ENCODE measurements at regions not wholly inside any gene's neighbourhood (a gene's known extent, or its start where the extent isn't known, plus 50 kb on each side); places are given as distances from the start of the nearest gene placed in this dataset.
"Not testable (repeated sequence)": the region's sequence is repeated elsewhere in the genome, so short reads cannot be mapped to it uniquely, and the experiment has no call there.

DNA sequence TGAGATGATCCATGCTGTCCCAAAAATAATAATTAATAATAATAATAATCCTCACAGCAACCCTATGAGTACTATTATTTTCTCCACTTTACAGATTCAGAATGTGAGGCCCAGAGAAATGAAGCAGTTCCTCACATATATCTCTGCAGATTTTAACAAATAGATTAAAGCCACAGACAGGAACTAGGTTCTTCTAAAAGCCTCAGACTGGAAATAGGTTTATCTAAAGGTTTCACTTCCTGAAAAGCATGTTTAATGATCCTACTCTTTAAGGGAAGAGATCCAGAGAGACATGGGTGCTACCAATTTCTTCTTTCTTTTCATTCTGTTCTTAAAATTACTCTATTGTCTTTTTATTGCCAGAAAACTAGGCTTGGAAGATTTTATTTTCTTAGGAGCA lies 1079.4 kb upstream of the COX7C start:
- no peak for DNase-seq (ENCODE audit: low read depth)

DNA sequence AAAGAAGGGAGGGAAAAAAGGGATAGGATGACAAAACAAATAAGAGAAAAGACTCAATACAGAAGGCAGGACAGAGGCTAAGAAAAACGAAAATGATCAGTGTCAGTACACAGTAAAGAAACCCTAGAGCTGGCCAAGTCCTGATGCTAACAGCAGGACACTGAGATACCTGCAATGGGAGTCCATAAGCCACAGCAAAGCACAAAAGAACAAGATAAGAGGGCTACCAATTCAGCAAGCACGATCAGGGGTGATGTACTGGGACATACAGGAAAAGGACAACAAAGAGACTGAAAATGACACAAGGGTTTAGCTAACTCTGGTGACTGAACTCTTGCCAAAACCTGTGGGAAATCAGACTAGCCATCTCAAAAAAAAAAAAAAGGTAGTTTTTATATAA lies 1072.6 kb upstream of the COX7C start:
- DNase-seq (ENCODE audit: low read depth): no peak

DNA sequence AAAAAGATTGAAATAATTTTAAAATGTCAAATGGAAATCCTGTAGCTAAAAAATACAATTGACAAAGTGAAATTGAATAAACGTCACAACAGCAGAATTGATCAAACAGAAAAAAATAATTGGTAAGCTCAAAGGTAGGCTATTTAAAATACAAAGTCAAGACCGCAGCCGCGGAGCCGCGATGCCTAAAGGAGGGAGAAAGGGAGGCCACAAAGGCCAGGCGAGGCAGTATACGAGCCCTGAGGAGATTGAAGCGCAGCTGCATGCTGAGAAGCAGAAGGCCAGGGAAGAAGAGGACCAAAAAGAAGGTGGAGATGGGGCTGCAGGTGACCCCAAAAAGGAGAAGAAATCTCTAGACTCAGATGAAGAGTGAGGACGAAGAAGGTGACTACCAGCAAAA lies 1068.5 kb upstream of the COX7C start:
- DNase-seq (ENCODE audit: low read depth): no peak

DNA sequence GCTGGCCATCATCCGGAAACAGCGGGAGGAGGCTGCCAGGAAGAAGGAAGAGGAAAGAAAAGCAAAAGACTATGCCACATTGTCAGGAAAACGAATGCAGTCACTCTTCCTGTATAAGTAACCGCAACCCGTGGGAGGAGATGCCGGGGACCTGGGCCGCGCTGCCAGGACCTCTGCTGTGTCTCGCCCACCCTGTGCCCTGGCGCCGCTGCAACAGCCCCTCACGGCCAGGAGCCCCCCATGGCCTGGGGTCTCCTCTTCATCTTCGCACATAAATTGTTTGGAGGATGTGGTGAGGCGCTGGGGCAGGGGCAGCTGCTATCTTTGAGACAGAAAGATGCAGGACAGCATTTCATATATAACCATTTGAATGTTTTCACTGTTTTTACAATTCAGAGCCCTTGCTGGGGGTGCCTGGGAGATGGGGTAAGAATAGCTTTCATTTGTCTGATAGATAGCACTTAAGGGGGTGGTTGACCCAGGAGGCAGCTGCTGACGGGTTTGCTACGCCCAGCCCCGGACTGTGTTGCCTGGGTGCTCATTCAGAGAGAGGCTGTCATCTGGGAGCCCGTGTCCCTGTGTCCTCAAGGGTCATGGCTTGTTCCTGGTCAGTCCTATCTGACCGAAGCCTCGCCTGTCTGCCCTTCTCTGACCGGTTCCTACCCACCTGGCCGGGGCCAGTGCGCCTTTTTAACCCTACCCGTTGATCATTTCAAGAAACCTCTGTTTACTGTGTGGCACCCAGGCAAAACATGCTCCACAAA lies 1067.7 kb upstream of the COX7C start:
- no peak for DNase-seq (ENCODE audit: low read depth)

DNA sequence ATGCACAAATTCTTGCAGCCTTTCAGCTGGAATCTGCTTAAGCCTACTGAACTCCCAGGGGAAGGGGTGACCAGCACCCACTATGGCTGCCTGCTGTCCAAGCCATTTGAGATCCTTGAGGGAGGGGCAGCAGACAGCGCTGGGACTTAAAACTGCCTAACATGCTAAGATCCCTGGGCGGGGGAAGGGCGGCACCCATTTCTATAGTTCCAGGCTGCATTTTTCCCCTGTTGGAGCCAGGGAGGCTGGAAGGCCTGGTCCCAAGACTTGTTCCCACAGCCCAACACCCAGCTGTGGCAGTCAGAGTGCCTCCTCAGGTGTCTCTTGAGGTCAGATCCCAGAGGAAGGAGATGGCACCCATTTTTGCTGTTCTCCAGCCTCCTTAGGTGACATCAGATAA lies 1061.3 kb upstream of the COX7C start:
- no peak for DNase-seq (ENCODE audit: low read depth)

DNA sequence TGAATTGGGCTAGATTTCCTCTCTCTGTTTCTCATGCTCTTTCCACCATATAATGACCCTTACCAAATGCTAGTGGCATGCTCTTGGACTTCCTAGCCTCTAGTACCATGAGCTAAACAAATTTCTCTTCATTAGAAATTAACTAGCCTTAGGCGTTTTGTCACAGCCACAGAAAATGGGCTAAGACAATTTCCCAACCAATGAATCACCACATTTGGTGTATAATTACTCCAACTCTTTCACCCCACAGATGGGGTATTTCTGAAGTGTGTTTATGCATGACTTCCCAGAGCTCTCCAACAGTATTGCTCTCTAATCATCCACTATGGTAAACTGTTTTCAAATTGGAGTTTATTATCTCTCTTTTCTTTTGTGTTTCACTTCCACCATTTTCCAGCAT lies 1041.1 kb upstream of the COX7C start:
- peak; percentile 41 for DNase-seq (ENCODE audit: low read depth)

DNA sequence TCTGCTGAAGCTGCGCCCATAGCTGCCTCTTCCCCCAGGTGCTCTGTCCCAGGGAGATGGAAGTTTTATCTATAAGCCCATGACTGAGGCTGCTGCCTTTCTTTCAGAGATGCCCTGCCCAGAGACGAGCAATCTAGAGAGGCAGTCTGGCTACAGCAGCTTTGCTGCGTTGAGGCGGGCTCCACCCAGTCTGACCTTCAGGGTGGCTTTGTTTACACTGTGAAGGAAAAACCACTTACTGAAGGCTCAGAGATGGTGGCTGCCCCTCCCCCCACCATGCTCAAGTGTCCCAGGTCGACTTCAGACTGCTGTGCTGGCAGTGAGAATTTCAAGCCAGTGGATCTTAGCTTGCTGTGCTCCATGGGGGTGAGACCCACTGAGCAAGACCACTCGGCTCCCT lies 1029.9 kb upstream of the COX7C start:
- not testable (repeated sequence) for DNase-seq (ENCODE audit: low read depth)

DNA sequence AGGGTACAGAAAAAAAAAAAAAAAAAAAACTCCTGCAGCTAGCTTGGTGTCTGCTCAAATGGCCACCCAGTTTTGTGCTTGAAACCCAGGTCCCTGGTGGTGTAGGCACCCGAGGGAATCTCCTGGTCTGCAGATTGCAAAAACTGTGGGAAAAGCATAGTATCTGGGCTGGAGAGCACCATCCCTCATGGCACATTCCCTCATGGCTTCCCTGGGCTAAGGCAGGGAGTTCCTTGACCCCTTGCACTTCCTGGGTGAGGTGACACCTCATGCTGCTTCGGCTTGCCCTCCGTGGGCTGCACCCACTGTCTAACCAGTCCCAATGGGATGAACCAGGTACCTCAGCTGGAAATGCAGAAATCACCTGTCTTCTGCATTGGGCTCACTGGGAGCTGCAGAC lies 1029.5 kb upstream of the COX7C start:
- DNase-seq (ENCODE audit: low read depth): not testable (repeated sequence)

DNA sequence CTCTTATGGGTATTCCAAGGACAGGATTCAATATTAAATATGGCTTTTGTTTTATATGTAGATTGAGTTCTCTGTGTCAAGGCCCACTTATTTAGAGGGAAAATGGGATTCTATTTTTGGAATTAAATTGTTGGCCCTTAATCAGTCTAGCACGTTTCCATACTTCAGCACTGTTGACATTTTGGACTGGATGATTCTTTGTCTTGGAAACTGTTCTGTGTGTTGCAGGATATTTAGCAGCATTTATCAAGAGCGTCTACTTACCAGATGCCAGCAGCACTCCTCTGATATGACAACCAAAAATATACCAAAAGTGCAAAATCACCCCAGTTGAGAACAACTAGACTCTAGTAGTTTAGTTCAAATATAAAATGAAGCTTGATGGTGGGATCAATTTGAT lies 1027.0 kb upstream of the COX7C start:
- no peak for DNase-seq (ENCODE audit: low read depth)

DNA sequence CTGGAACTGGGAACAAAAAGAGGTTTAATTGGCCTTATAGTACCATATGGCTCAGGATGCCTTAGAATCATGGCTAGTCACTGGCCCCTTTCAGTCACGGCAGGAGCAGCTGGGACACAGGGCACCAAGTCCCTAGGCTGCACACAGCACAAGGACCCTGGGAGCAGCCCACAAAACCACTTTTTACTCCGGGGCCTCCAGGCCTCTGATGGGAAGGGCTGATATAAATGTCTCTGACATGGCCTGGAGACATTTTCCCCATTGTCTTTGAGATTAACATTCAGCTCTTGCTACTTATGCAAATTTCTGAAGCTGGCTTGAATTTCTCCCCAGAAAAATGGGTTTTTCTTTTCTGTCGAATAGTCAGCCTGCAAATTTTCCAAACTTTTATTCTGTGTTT lies 1026.4 kb upstream of the COX7C start:
- DNase-seq (ENCODE audit: low read depth): no peak

DNA sequence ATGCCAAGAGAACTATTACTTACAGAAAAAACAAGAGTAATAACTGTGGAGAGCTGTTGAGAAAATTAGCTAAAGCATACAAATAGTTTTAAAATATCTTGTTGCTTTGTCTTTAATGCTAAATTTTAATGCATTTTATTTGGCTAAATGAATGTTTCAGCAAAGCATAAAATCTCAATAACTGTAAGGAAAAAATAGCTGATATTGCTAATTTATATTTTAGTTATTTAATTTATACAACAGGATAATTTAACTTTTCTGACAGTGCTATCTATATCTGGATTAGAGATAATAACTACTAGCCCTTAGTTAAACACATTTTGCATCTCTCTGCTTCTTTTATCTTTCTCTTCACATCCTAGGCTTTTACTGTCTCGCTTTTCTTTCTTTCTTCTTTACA lies 1014.9 kb upstream of the COX7C start:
- no peak for DNase-seq (ENCODE audit: low read depth)

DNA sequence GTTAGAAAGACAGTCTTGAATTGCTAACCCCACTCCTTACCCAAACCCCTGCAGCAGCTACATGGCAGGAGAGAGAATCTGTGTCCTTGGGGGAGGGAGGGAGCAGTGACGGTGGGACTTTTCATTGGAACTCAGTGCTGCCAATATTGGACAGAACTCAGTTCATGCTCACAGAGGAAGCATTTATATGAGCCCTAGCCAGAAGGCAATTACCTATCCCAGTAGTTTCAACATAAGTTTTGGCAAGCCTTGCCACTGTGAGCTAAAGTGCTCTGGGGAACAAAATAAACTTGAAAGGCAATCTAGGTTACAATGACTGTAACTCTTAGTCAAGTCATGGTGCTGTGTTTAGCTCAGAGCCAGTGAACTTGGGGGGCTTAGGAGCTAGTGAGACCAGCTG lies 1013.4 kb upstream of the COX7C start:
- DNase-seq (ENCODE audit: low read depth): no peak

DNA sequence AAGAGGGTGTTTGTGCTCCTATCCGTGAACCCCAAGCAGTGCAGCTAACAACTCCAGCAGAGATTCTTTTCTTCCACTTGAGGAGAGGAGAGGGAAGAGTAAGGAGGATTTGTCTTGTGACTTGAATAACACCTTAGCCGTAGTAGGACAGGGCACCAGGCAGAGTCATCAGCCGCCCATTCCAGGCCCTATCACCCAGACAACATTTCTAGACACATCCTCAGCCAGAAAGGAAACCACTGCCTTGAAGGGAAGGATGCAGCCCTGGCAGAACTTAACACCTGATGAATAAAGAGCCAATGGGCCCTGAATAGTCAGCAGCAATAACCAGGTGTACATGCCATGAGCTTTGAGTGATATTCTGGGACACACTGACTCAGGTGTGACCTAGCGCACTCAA lies 1013.0 kb upstream of the COX7C start:
- DNase-seq (ENCODE audit: low read depth): no peak

DNA sequence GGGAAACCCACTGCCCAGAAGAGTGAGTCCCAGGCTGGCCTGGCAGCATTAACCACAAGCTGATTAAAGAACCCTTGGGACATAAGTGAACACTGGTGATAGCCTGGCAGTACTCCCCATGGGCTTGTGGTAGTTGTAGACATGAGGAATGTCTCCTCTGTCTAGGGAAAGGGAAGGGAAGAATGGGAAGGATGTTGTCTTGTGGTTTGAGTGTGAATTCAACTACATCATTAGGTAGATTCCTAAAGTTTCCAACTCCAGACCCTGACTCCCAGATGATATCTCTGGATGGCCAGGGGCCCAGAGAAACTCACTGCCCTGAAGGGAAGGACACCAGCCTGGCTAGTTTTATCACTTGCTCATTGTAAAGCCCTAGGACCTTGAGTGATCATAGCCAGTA lies 1012.4 kb upstream of the COX7C start:
- DNase-seq (ENCODE audit: low read depth): no peak

DNA sequence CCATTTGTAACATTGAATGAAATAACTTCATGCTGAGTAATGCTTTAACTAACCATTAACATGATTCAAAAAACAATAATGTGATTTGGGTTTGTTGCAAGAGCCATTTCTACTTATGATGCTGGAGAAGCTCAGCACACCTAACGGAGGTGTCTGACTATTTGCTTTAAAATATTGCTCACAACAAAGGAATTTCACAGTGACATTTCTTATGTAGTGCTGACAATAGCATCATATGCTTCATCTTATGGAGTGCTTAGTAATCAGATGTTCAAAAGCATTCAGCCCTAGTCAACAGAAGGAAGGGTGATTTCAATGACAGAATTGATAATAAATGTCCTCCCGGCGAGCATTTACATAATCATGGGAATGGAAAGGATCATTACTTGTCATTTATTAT lies 1003.3 kb upstream of the COX7C start:
- DNase-seq (ENCODE audit: low read depth): no peak

DNA sequence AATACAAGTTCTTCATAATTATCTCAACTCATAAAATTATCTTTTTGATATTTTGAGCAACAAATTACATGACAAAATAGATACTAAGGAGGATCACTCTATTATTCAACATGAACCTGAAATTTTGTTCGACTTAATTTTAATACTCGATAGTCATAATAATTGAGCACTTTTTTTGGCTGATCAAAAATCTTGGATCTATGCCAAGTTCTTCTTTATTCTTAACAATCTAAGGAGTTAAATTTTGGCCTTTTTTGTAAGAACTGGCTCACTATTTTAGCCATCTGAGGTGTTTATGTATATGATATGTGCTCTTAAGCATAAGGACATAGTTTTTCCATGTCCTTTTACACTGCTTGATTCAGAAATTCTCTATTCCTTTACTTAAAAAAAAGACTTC lies 996.1 kb upstream of the COX7C start:
- DNase-seq (ENCODE audit: low read depth): no peak

DNA sequence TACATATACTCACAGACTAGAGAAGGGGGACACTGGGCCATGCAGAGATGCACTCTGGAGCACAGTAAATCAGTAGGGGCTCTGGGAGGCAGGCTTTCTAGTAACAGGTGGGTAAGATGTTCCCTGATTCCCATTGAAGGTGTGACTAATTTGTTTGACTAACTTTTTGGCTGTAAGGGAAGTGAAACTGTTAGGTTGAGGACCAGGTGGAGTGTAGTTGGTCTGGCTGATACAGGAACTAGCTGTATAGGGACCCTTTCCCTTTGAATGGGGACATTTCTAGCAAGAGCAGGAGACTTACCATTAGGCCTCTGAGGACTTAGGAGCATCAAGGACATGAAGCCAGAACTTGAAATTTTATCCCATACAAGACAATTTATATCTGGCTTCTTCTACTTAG lies 989.6 kb upstream of the COX7C start:
- DNase-seq (ENCODE audit: low read depth): no peak

DNA sequence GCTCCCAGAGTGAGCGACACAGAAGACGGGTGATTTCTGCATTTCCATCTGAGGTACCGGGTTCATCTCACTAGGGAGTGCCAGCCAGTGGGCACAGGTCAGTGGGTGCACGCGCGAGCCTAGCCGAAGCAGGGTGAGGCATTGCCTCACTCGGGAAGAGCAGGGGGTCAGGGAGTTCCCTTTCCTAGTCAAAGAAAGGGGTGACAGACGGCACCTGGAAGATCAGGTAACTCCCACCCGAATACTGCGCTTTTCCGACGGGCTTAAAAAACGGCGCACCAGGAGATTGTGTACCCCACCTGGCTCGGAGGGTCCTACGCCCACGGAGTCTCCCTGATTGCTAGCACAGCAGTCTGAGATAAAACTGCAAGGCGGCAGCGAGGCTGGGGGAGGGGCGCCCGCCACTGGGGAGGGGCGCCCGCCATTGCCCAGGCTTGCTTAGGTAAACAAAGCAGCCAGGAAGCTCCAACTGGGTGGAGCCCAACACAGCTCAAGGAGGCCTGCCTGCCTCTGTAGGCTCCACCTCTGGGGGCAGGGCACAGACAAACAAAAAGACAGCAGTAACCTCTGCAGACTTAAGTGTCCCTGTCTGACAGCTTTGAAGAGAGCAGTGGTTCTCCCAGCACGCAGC lies 979.1 kb upstream of the COX7C start:
- DNase-seq (ENCODE audit: low read depth): not testable (repeated sequence)

DNA sequence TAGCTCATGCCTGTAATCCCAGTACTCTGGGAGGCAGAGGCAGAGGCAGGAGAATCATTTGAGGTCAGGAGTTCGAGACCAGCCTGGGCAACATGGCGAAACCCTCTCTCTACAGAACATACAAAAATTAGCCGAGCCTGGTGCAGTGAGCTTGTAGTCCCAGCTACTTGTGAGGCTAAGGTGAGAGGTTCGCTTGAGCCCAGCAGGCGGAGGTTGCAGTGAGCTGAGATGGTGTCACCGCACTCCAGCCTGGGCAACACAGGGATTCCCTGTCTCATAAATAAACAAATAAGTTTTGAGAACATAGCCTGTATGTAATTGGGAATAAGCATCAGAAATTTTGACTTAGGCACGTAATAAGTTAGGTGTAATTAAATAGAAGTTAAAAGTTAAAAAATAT lies 971.7 kb upstream of the COX7C start:
- no peak for DNase-seq (ENCODE audit: low read depth)

DNA sequence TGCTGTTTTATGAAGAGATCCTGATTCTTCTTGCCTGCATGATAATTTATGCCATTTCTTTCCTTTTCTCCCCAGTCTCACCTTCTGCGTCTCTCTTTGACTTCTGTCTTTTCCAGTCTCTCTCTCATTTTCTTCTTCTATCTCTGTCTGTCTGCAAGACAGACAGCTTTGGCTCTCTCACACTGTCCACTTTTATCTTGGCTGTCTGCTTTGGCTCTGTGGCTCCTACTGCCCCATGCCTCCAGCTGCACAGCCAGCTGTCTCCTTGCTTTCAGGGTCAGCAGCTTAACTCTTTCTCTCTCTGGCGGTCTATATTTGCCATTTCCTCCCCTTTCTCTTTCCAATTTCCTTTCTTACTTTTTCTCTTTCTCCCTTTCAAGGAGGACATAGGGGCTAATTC lies 971.1 kb upstream of the COX7C start:
- no peak for DNase-seq (ENCODE audit: low read depth)

DNA sequence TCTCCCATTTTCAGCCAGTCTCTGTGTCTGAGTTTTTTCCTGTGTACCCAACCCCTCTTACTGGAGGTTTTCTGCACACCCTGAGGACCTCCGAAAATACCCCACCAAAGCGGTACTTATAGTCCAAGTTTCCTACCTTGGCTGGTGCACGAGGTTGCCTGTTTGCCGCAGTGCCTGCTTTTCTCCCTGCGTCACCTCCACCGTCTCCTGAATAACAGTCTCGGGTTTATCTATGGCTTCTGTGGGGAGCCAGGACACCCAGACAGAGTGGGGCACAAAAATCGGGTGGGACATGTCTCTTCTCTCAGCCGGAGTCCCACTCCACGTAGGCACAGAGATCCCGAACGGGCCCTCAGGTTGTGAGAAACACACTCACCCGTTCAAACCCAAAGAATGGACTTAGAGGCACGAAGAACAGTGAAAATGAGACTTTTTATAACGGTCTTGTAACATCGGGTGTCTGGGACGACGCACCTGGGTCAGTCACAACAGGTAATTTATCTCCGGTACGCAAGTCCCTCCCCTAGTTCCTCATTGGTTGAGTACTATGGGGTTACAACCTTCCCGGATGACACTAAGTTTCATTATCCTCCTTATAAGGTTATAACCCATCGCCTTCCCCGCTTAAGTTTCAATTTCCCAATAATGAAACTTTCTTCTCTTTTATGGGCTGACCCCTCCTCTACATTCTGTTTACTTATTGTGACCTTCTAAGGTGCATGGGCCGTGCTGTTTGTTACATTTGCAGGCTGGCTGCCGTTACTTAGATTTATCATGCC lies 970.2 kb upstream of the COX7C start:
- DNase-seq (ENCODE audit: low read depth): no peak

DNA sequence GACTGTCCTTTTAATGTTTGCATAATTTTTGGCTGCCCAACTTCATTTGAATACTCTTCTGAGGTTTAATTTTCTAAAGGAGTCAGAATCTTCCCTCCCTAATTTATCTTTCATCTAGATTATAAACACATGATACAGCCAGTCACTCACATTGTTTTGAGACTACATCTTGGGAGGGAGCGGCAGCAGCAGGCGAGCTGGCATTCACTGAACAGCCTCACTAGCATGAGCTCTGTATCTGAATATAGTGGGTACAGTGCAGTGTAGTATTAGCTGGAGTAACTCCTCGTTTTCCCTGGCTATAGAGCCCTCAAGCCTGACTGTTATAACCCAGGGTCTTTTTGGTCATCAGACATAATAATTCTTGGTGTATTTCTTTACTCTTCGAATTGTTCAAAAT lies 969.2 kb upstream of the COX7C start:
- no peak for DNase-seq (ENCODE audit: low read depth)

DNA sequence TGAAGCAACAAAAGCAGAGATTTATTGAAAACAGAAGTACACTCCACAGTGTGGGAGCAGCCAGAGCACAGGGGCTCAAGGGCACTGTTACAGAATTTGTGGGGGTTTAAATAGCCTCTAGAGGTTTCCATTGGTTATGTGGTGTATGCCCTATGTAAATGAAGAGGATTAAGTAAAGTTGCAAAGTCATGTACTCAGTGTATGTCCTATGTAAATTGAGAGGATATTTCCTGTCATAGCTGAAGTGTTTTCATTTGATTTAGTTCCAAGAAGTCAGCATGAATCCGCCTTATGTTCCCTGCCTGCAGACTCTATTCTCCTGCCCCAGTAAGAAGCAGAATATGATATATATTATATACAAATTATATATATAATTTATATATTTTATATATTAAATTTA lies 966.0 kb upstream of the COX7C start:
- DNase-seq (ENCODE audit: low read depth): no peak

Data from renal cortical epithelial cell (primary cell).